HCT116 (cell line): ENCODE measurements at regions not wholly inside any gene's neighbourhood (a gene's known extent, or its start where the extent isn't known, plus 50 kb on each side); places are given as distances from the start of the nearest gene placed in this dataset.

Experiments
- CEBPB ChIP-seq: IDR thresholded peaks from 2 replicates; pipeline ENCODE4 v1.6.1; 2012; ENCODE audit warnings: low read depth
- CTCF ChIP-seq, 3 experiments: fragments of 200-600 bp in 1 of 3; sonication (generic) in 1 of 3; IDR thresholded peaks in 2 of 3; conservative IDR thresholded peaks in 1 of 3; 2 replicates each; pipeline ENCODE4 v1.5.1; 2012 to 2017; ENCODE audit warnings: low read depth in 2 of 3, low read length in 2 of 3, antibody characterized with exemption in 1 of 3, borderline replicate concordance in 1 of 3, control low read depth in 1 of 3, mild to moderate bottlenecking in 1 of 3, mixed read lengths in 1 of 3, mixed run types in 1 of 3, moderate library complexity in 1 of 3; ENCODE audit not compliant: insufficient read depth in 1 of 3
- EGR1 ChIP-seq: IDR thresholded peaks from 2 replicates; pipeline ENCODE4 v1.6.1; 2012; ENCODE audit warnings: low read depth
- EZH2 ChIP-seq: fragments of 200-600 bp; sonication (generic); IDR thresholded peaks from 2 replicates; pipeline ENCODE4 v1.6.1; 2017; ENCODE audit warnings: antibody characterized with exemption, mixed run types
- EZH2phosphoT487 ChIP-seq: fragments of 200-600 bp; IDR thresholded peaks from 2 replicates; pipeline ENCODE4 v1.6.1; 2018; ENCODE audit warnings: antibody characterized with exemption, borderline replicate concordance
- JUND ChIP-seq: IDR thresholded peaks from 2 replicates; pipeline ENCODE4 v1.6.1; 2012
- MAX ChIP-seq: IDR thresholded peaks from 2 replicates; pipeline ENCODE4 v1.6.1; 2012
- POLR2A ChIP-seq: IDR thresholded peaks from 2 replicates; pipeline ENCODE4 v1.7.0; 2011; ENCODE audit warnings: borderline replicate concordance; ENCODE audit not compliant: insufficient read depth, insufficient read length; ENCODE audit errors: extremely low read depth
- POLR2AphosphoS5 ChIP-seq: IDR thresholded peaks from 2 replicates; pipeline ENCODE4 v1.6.1; 2011; ENCODE audit warnings: mild to moderate bottlenecking, low read depth, low read length, moderate library complexity
- RAD21 ChIP-seq: IDR thresholded peaks from 2 replicates; pipeline ENCODE4 v1.6.1; 2012; ENCODE audit warnings: low read depth, mild to moderate bottlenecking
- SIN3A ChIP-seq: IDR thresholded peaks from 2 replicates; pipeline ENCODE4 v1.6.1; 2012; ENCODE audit warnings: low read depth
- SP1 ChIP-seq: IDR thresholded peaks from 2 replicates; pipeline ENCODE4 v1.6.1; 2012; ENCODE audit warnings: low read depth
- ZFX ChIP-seq: fragments of 450-650 bp; IDR thresholded peaks from 2 replicates; pipeline ENCODE4 v1.6.1; 2017
- ZNF274 ChIP-seq: fragments of 200-500 bp; sonication (Bioruptor generic); IDR thresholded peaks from 2 replicates; pipeline ENCODE4 v1.6.1; 2014; ENCODE audit warnings: mild to moderate bottlenecking, low read depth, low read length, inconsistent platforms

GRCh38 chr13:47110833-47111240 is 214.0 kb upstream of the HTR2A start:
- TF ChIP-seq CTCF (IDR thresholded peaks at IDR 0.05 in 2 of 3, conservative IDR thresholded peaks at IDR 0.05 in 1 of 3; ENCODE audit: borderline replicate concordance in 1 of 3, insufficient read depth in 1 of 3, low read depth in 2 of 3, low read length in 2 of 3) (no peak), RAD21 (no peak), POLR2A (no peak), POLR2AphosphoS5 (no peak), JUND (no peak), EZH2phosphoT487 (no peak), EGR1 (no peak), ZNF274 (no peak), EZH2 (no peak), SIN3A (no peak), MAX (no peak), SP1 (no peak), CEBPB (no peak), ZFX (no peak)
